ENCODE measurements at regions not wholly inside any gene's neighbourhood (a gene's known extent, or its start where the extent isn't known, plus 50 kb on each side); places are given as distances from the start of the nearest gene placed in this dataset.
"Not testable (repeated sequence)": the region's sequence is repeated elsewhere in the genome, so short reads cannot be mapped to it uniquely, and the experiment has no call there.

DNA sequence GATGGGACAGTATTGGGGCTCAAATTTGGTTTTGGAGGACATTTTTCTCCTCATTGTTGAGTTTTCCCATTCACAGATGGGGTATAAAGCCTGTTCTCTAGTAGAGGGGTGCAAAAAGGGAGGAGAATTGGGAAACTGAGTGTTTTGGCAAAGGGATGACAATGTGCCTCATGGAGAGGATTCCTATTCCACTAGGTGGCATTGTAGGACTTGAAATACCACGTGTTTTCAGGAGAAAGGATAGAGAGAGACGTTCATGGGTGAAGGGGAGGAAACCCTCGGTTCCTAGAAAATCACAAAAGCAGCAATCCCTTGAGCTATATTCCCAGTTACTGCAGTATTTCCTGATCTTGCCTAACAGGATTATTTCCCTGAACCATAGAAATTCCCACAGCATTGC is 113.7 kb upstream of the SRD5A2 start:
- ChIA-PET CTCF (no interaction called here), POLR2A (no interaction called here)
- DNase-seq (ENCODE audit: extremely low spot score): peak; percentile 21
- no peak for TF ChIP-seq LEF1 (IDR thresholded peaks at IDR 0.05; ENCODE audit: borderline replicate concordance)
- no peak for TF ChIP-seq L3MBTL2 (conservative IDR thresholded peaks at IDR 0.05)
- TF ChIP-seq, protein P1, sequence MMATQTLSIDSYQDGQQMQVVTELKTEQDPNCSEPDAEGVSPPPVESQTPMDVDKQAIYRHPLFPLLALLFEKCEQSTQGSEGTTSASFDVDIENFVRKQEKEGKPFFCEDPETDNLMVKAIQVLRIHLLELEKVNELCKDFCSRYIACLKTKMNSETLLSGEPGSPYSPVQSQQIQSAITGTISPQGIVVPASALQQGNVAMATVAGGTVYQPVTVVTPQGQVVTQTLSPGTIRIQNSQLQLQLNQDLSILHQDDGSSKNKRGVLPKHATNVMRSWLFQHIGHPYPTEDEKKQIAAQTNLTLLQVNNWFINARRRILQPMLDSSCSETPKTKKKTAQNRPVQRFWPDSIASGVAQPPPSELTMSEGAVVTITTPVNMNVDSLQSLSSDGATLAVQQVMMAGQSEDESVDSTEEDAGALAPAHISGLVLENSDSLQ (IDR thresholded peaks at IDR 0.05): no peak
- TF ChIP-seq FOXA1 (IDR thresholded peaks at IDR 0.05): no peak
- no peak for TF ChIP-seq SUZ12 (IDR thresholded peaks at IDR 0.05)
- TF ChIP-seq TARDBP (IDR thresholded peaks at IDR 0.05): no peak
- no peak for TF ChIP-seq FOXM1 (IDR thresholded peaks at IDR 0.05; ENCODE audit: borderline replicate concordance)
- TF ChIP-seq BHLHE40 (IDR thresholded peaks at IDR 0.05; ENCODE audit: borderline replicate concordance): no peak

DNA sequence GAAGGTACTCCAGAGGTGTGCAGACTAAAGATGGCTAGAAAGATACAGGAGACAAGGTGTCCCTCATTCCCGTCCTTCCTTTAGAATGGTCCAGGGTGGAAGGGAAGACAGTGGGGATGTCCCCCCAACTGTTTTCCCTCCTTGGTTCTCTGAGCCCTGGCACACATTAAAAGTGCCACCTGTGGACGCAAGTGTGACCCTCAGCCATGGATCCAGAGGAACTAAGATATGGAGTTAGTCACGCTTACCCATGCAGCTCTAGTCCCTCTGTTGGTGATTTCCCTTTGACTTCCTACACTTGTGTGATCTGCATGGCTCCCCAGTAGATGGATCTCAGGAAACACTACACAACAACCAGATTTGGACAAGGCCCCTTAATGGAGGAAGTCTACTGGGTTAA is 113.1 kb upstream of the SRD5A2 start:
- no peak for DNase-seq (ENCODE audit: extremely low spot score)
- TF ChIP-seq BHLHE40 (IDR thresholded peaks at IDR 0.05; ENCODE audit: borderline replicate concordance) (no peak), TARDBP (IDR thresholded peaks at IDR 0.05) (no peak), LEF1 (IDR thresholded peaks at IDR 0.05; ENCODE audit: borderline replicate concordance) (no peak), FOXM1 (IDR thresholded peaks at IDR 0.05; ENCODE audit: borderline replicate concordance) (no peak), NFRKB (IDR thresholded peaks at IDR 0.05) (no peak), CTBP1 (IDR thresholded peaks at IDR 0.05; ENCODE audit: borderline replicate concordance) (no peak), FOXA1 (IDR thresholded peaks at IDR 0.05) (no peak), FOXK2 (IDR thresholded peaks at IDR 0.05) (no peak), SP1 (IDR thresholded peaks at IDR 0.05) (no peak), L3MBTL2 (conservative IDR thresholded peaks at IDR 0.05) (no peak), ZNF384 (IDR thresholded peaks at IDR 0.05) (no peak), ELF4 (IDR thresholded peaks at IDR 0.05) (no peak)
- TF ChIP-seq, protein P1 (IDR thresholded peaks at IDR 0.05): no peak
- ChIA-PET CTCF (no interaction called here), POLR2A (no interaction called here)

DNA sequence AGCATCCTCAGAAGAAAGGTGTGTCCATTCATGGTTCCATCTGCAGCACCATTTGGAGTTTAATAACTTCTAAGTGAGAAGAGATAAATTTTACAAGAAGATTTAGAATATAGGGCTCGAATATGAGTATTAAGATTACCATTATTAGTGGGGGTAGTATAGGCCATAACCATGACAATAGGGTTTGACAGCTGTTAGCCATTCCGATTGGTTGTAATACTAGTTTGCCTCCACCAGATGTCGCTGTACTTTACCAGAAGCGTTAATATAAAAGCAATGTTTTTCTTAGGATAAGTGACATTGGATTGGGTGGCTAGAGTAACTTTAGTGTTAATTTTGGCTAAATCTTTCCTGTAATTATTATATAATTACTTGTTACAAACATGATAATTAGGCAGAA is 107.5 kb upstream of the SRD5A2 start:
- TF ChIP-seq L3MBTL2 (conservative IDR thresholded peaks at IDR 0.05): no peak
- TF ChIP-seq BHLHE40 (IDR thresholded peaks at IDR 0.05; ENCODE audit: borderline replicate concordance): no peak
- TF ChIP-seq, protein P1 (IDR thresholded peaks at IDR 0.05): no peak
- no peak for TF ChIP-seq CTBP1 (IDR thresholded peaks at IDR 0.05; ENCODE audit: borderline replicate concordance)
- TF ChIP-seq SUZ12 (IDR thresholded peaks at IDR 0.05): no peak
- no peak for TF ChIP-seq NFRKB (IDR thresholded peaks at IDR 0.05)
- TF ChIP-seq FOXM1 (IDR thresholded peaks at IDR 0.05; ENCODE audit: borderline replicate concordance): no peak
- POLR2A ChIA-PET: no interaction called here
- DNase-seq (ENCODE audit: extremely low spot score): no peak
- CTCF ChIA-PET: no interaction called here

DNA sequence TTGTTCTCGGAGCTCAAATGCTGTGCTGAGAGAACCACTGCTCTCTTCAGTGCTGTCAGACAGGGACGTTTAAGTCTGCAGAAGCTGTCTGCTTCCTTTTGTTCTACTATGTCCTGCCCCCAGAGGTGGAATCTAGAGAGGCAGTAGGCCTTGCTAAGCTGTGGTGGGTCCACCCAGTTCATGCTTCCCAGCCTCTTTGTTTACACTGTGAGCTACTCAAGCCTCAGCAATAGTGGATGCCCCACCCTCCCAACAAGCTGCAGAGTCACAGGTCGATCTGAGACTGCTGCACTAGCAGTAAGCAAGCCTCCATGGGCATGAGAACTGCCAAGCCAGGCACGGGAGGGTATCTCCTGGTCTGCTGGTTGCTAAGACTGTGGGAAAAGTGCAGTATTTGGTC is 102.8 kb upstream of the SRD5A2 start:
- DNase-seq (ENCODE audit: extremely low spot score); POLR2A ChIA-PET; CTCF ChIA-PET: not testable (repeated sequence)

DNA sequence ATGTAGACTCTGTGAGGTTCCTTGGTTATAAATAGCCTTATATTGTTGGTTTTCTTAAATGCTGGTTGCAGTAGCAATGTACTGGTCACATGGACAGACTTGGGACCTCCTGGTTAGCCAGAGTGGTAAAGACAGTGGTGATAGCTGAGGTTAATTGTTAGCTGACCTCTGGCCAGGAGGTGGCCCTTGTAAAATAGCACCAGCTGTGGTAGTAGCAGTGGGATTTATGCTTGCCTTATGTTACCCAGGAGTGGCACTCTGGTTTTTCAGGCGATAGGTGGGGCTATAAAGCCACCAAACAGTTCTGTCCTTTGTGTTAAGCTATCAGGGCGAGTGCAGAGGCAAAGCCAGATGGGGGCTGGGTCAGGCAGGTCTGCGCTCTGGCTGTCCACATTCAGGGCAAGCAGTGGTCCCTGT is 94.8 kb upstream of the SRD5A2 start:
- CTCF ChIA-PET: interaction anchor here (0.5 to 0.7 kb wide), 2 partner anchors 162 to 343 kb away, joined by 3 read pairs; no protein-coding TSS in a partner anchor
- no peak for TF ChIP-seq CTBP1 (IDR thresholded peaks at IDR 0.05; ENCODE audit: borderline replicate concordance)
- TF ChIP-seq L3MBTL2 (conservative IDR thresholded peaks at IDR 0.05): no peak
- TF ChIP-seq, protein P1 (IDR thresholded peaks at IDR 0.05): 0 out of 2 replicates have a peak, but pooled peaks have one; percentile 18
- TF ChIP-seq SP1 (IDR thresholded peaks at IDR 0.05): no peak
- no peak for TF ChIP-seq ZNF384 (IDR thresholded peaks at IDR 0.05)
- peak; percentile 27 for DNase-seq (ENCODE audit: extremely low spot score)
- POLR2A ChIA-PET: no interaction called here

DNA sequence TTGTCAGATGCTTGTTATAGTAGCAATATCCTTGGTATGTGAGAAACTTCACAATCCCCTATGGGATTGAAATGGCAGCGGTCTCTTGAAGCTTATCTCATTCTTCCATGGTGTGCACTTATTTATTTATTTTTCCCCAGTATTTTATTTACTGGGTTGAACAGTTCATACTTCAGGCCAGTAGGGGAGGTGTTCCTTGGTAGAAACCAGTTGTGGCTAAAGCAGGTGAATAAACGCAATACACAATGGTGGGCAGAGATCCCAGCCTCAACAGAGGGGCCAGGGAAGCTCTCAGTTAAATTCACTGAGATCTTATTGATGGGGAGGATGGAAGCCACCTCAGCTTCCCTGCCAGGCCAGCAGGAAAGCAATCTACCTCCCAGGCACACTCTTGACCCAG is 93.7 kb upstream of the SRD5A2 start:
- TF ChIP-seq SP1 (IDR thresholded peaks at IDR 0.05) (no peak), NFRKB (IDR thresholded peaks at IDR 0.05) (no peak), ARNT (IDR thresholded peaks at IDR 0.05) (no peak), SUZ12 (IDR thresholded peaks at IDR 0.05) (no peak), FOXA1 (IDR thresholded peaks at IDR 0.05) (no peak), CTBP1 (IDR thresholded peaks at IDR 0.05; ENCODE audit: borderline replicate concordance) (no peak), L3MBTL2 (conservative IDR thresholded peaks at IDR 0.05) (no peak), TARDBP (IDR thresholded peaks at IDR 0.05) (no peak)
- POLR2A ChIA-PET: no interaction called here
- CTCF ChIA-PET: interaction anchor here (0.6 kb wide), 1 partner anchor 477 kb away, joined by 5 read pairs; no protein-coding TSS in a partner anchor
- DNase-seq (ENCODE audit: extremely low spot score): no peak

DNA sequence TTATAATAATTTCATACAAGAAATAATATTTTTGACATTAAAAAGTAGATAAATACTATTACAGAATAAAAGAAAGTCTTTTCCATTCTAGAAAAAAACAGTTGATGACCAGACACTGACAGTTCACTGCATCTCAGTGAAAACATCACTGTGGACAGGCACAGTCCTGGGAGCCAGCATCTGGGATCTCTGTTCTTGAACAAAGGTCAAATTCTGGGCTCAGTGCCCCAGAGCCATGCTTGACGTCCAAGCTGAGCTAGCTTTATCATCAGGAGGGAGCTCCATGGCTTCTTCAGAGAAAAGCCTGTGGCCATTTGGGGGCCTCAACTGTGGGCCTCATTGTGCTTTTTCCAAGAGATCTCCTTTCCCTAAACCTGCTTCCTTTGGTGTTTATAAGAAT is 86.1 kb upstream of the SRD5A2 start:
- no peak for DNase-seq (ENCODE audit: extremely low spot score)
- ChIA-PET POLR2A (no interaction called here), CTCF (no interaction called here)
- TF ChIP-seq FOXA1 (IDR thresholded peaks at IDR 0.05): no peak
- no peak for TF ChIP-seq CTBP1 (IDR thresholded peaks at IDR 0.05; ENCODE audit: borderline replicate concordance)
- no peak for TF ChIP-seq NFRKB (IDR thresholded peaks at IDR 0.05)
- no peak for TF ChIP-seq HDGF (IDR thresholded peaks at IDR 0.05; ENCODE audit: borderline replicate concordance)
- TF ChIP-seq TARDBP (IDR thresholded peaks at IDR 0.05): no peak
- TF ChIP-seq ELF4 (IDR thresholded peaks at IDR 0.05): no peak
- no peak for TF ChIP-seq FOXK2 (IDR thresholded peaks at IDR 0.05)
- TF ChIP-seq LEF1 (IDR thresholded peaks at IDR 0.05; ENCODE audit: borderline replicate concordance): no peak
- no peak for TF ChIP-seq ZNF384 (IDR thresholded peaks at IDR 0.05)
- no peak for TF ChIP-seq BHLHE40 (IDR thresholded peaks at IDR 0.05; ENCODE audit: borderline replicate concordance)
- TF ChIP-seq, protein P1 (IDR thresholded peaks at IDR 0.05): no peak
- TF ChIP-seq L3MBTL2 (conservative IDR thresholded peaks at IDR 0.05): no peak
- TF ChIP-seq ARNT (IDR thresholded peaks at IDR 0.05): no peak
- no peak for TF ChIP-seq FOXM1 (IDR thresholded peaks at IDR 0.05; ENCODE audit: borderline replicate concordance)
- no peak for TF ChIP-seq SP1 (IDR thresholded peaks at IDR 0.05)
- TF ChIP-seq SUZ12 (IDR thresholded peaks at IDR 0.05): no peak

Measured in HEK293T (cell line).